Stomach (tissue), 4 donors: ENCODE measurements at regions not wholly inside any gene's neighbourhood (a gene's known extent, or its start where the extent isn't known, plus 50 kb on each side); places are given as distances from the start of the nearest gene placed in this dataset.

Experiments used
- EP300 ChIP-seq: sonication (generic); formaldehyde crosslinking; IDR thresholded peaks from one replicate; pipeline ENCODE4 v1.6.1; 2017; ENCODE audit warnings: antibody characterized with exemption
- POLR2AphosphoS5 ChIP-seq, 3 donors: sonication (generic); formaldehyde crosslinking; IDR thresholded peaks; one replicate each; pipeline ENCODE4 v1.6.1; 2016; ENCODE audit warnings: antibody characterized with exemption in 3 of 3
- TF ChIP-seq, protein P1 (sequence below), 7 experiments: fragments of 450-650 bp in 4 of 7; fragments of 200-600 bp in 3 of 7; sonication (generic) in 3 of 7; IDR thresholded peaks; one replicate each; pipeline ENCODE4 v1.5.1; 2016 to 2019; ENCODE audit warnings: antibody characterized with exemption in 7 of 7, control low read depth in 2 of 7, mild to moderate bottlenecking in 1 of 7

GRCh38 chr5:109562441-109562840 lies 127.3 kb upstream of the MAN2A1 start:
- TF ChIP-seq, protein P1, sequence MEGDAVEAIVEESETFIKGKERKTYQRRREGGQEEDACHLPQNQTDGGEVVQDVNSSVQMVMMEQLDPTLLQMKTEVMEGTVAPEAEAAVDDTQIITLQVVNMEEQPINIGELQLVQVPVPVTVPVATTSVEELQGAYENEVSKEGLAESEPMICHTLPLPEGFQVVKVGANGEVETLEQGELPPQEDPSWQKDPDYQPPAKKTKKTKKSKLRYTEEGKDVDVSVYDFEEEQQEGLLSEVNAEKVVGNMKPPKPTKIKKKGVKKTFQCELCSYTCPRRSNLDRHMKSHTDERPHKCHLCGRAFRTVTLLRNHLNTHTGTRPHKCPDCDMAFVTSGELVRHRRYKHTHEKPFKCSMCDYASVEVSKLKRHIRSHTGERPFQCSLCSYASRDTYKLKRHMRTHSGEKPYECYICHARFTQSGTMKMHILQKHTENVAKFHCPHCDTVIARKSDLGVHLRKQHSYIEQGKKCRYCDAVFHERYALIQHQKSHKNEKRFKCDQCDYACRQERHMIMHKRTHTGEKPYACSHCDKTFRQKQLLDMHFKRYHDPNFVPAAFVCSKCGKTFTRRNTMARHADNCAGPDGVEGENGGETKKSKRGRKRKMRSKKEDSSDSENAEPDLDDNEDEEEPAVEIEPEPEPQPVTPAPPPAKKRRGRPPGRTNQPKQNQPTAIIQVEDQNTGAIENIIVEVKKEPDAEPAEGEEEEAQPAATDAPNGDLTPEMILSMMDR (IDR thresholded peaks at IDR 0.05) = no peak
- TF ChIP-seq EP300 (no peak), POLR2AphosphoS5 (IDR thresholded peaks at IDR 0.05) (no peak)
